GM10248 (cell line): ENCODE measurements at regions not wholly inside any gene's neighbourhood (a gene's known extent, or its start where the extent isn't known, plus 50 kb on each side); places are given as distances from the start of the nearest gene placed in this dataset.

Experiments
- CTCF ChIA-PET: fragments of 300-600 bp; sonication (Branson Sonifier 250); formaldehyde crosslinking; extraction: SDS; loops from one replicate; lab custom pipeline; 2021; ENCODE audit warnings: antibody characterized with exemption; lab: Yijun Ruan, JAX
- POLR2A ChIA-PET: fragments of 350-650 bp; sonication (Branson Sonifier 250); formaldehyde crosslinking; extraction: SDS; loops from one replicate; lab custom pipeline; 2020; ENCODE audit warnings: antibody characterized with exemption; lab: Yijun Ruan, JAX
- DNase-seq: peaks from one replicate; pipeline ENCODE4 v3.0.0; 2012; ENCODE audit errors: extremely low spot score
- CTCF ChIP-seq: IDR thresholded peaks from 2 replicates; pipeline ENCODE4 v1.5.1; 2012; ENCODE audit warnings: mild to moderate bottlenecking, low read depth; ENCODE audit errors: extremely low read depth, missing control alignments, control extremely low read depth

GRCh38 chr14:86462193-86462753 lies 932.3 kb downstream of the FLRT2 start:
- DNase-seq, result no peak
- CTCF ChIA-PET, result interaction anchor here (1.4 kb wide), 1 partner anchor 15 kb away, joined by 3 read pairs; no protein-coding TSS in a partner anchor
- TF ChIP-seq CTCF, result peak; percentile 31
- POLR2A ChIA-PET, result no interaction called here

GRCh38 chr14:86457481-86458135 lies 927.7 kb downstream of the FLRT2 start:
- ChIA-PET POLR2A (no interaction called here), CTCF (interaction anchor here (1.1 kb wide), 1 partner anchor 16 kb away, joined by 3 read pairs; no protein-coding TSS in a partner anchor)
- TF ChIP-seq CTCF, result no peak
- DNase-seq, result no peak

- ChIA-PET POLR2A (no interaction called here), CTCF (no interaction called here)
- no peak for DNase-seq
- no peak for TF ChIP-seq CTCF
These were observed 920.1 kb downstream of the FLRT2 start for GRCh38 chr14:86450085-86450484.

- ChIA-PET POLR2A (no interaction called here), CTCF (interaction anchor here (1.0 to 1.3 kb wide), 3 partner anchors 11 to 15 kb away, joined by 3 to 4 read pairs (median 3); no protein-coding TSS in a partner anchor)
- TF ChIP-seq CTCF, result no peak
- DNase-seq, result no peak
These were observed 912.2 kb downstream of the FLRT2 start for GRCh38 chr14:86442135-86442534.

- DNase-seq, result no peak
- POLR2A ChIA-PET, result no interaction called here
- no peak for TF ChIP-seq CTCF
- CTCF ChIA-PET, result no interaction called here
These were observed 900.9 kb downstream of the FLRT2 start for GRCh38 chr14:86430853-86431252.

GRCh38 chr14:86423214-86423613 lies 893.3 kb downstream of the FLRT2 start:
- no peak for DNase-seq
- POLR2A ChIA-PET, result no interaction called here
- TF ChIP-seq CTCF, result no peak
- CTCF ChIA-PET, result no interaction called here
